ENCODE measurements at regions not wholly inside any gene's neighbourhood (a gene's known extent, or its start where the extent isn't known, plus 50 kb on each side); places are given as distances from the start of the nearest gene placed in this dataset.

DNA sequence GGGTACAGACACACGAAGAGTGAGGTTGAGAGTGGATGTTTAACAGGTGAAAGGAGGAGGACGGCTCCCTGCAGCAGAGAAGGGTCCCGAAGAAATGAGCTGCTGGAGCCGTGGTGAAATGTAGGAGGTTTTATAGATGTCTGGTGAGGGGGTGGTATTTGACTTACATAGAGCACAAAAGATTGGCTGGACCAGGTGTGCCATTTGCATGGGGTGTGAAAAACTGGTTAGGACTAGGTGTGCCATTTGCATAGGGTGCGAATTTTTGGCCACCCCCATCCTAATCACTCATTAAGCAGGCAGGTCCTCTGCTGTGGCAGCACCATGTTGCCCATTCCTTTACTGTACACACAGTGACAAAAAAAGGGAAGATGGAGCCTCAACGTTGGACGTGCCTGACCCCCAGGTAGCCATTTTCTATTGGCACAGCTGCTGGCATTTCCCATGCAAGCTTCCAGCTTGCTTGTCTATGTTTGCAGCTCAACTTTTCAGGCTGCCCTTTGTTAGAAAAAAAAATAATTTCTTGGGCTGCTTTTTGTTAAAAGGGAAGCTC, 581.7 kb upstream of the B3GAT1 start:
- TF ChIP-seq FOXM1 (IDR thresholded peaks at IDR 0.05; ENCODE audit: borderline replicate concordance) (no peak), FOXA1 (IDR thresholded peaks at IDR 0.05) (no peak), SUZ12 (IDR thresholded peaks at IDR 0.05) (no peak), BHLHE40 (IDR thresholded peaks at IDR 0.05; ENCODE audit: borderline replicate concordance) (no peak)
